Stimulated activated CD8-positive, alpha-beta memory T cell treated with anti-CD3 and anti-CD28 coated beads, Interleukin-15, amount 100 ng/mL, for 4 hours (primary cell): ENCODE measurements at regions not wholly inside any gene's neighbourhood (a gene's known extent, or its start where the extent isn't known, plus 50 kb on each side); places are given as distances from the start of the nearest gene placed in this dataset.

Experiments
- DNase-seq, 2 donors: peaks; one replicate each; pipeline ENCODE4 v3.0.0-alpha.2; 2020; ENCODE audit warnings: low read depth in 2 of 2

DNA sequence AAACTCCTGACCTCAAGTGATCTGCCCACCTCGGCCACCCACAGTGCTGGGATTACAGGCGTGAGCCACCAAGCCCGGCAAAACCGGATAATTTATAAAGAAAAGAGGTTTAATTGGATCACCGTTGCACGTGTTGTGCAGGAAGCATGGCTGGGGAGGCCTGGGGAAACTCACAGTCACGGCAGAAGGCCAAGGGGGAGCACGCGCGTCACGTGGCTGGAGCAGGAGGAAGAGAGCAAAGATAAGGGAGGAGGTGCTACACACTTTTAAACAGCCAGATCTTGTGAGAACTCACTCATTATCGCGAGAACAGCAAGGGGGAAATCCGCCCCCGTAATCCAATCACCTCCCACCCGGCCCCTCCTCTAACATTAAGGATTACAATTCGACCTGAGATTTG lies 177.9 kb upstream of the TENM3 start:
- no peak for DNase-seq

DNA sequence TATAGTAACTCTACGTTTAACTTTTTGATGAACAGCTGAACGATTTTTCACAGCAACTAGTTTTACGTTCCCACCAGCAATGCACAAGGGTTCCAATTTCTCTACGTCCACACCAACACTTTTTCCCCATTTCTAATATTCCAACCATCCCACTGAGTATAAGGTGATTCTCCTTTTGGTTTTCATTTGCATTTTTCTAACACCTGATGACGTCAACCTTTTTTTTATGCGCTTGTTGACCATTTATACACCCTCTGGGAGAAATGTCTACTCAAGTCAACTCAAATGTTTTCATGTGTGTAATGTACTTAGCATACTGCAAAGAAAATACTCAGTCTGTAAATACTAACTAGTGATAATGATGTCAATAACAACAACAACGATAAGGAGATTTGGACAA lies 177.2 kb upstream of the TENM3 start:
- DNase-seq, result no peak

DNA sequence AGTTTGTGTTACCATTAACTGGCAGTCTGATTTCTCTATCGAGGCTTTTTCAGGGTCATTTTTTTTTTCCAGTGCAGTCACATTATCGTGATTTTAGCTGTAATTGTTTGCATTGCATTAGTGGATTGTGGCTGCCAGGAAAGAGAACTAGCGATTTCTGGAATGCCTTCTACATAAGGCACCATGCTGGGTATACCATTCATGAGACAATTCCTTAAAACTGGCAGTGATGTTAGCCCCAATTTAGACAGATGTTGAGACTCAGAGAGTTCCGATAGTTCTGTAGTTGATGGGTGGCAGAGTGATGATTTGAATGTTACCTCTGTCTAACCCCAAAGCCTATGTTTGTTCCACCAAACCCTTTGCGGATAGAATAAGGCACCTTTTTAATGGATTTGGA lies 175.4 kb upstream of the TENM3 start:
- no peak for DNase-seq

DNA sequence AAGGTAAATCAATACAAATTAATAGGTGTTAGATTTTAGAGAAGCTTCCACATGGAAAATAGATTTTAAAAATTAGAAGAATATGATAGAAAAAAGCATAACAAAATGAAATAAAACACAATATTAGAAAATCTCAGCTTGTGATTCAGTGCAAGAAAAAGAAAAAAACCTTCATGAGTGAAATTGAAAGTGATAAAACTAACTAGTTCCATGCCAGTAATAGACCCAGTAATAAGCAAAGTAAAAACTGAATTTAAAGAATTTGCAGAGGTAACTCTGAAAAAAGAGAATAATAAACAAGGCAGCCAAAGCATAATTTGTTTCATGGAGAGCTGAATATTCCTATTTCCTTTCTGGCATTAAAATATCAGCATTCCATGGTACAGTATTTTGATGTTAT lies 174.3 kb upstream of the TENM3 start:
- DNase-seq, result no peak

DNA sequence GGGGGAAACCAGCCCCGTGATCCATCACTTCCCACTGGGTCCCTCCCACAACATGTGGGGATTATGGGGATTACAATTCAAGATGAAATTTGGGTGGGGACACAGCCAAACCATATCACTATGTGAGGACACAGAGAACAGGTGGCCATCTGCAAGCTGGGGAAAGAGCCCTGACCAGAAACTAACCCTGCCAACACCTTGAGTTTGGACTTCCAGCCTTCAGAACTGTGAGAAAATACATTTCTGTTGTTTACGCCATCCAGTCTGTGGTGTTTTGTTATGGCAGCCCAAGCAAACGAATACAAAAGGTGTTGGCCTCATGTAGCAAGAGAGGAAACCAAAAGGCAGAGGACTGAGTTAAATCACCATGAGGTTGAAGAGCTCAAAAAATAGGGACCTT lies 169.9 kb upstream of the TENM3 start:
- DNase-seq, result no peak

DNA sequence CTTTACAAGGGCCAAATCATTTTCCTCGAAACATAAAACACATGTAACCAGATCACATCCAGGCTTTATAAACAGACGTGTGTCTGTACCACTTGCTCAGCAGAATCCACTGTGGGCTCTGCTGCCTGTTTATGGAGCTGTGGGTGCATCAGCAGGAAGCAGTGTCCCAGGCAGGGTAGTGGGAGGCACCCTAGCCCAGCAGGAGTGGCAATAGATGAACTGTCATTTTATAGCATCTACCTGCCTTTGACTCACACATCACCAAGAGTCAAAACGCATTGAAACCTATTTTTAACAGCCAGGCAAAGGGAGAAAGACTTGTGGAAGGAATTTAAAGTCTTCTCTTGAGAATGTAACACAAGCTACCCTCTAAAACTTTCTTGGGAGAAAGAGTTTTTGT lies 169.1 kb upstream of the TENM3 start:
- no peak for DNase-seq

DNA sequence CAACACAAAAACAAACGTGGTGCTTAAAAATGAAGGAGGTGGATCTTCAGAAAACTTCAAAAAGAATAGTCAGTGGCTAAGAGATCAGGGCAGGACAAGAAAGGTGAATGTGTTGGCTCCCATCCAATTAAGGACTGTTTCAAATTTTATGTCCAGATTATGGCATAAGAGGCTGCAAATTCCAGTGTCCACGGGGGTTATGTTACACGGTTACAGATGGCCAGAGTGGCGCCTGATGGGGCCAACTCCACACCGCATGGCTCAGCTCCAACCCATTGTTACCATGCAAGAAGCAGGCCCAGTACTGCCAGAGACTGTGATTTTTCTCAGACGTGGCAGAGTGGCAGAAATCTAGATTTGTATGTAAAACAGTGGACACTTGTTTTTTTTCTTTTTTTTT lies 168.4 kb upstream of the TENM3 start:
- DNase-seq, result no peak

DNA sequence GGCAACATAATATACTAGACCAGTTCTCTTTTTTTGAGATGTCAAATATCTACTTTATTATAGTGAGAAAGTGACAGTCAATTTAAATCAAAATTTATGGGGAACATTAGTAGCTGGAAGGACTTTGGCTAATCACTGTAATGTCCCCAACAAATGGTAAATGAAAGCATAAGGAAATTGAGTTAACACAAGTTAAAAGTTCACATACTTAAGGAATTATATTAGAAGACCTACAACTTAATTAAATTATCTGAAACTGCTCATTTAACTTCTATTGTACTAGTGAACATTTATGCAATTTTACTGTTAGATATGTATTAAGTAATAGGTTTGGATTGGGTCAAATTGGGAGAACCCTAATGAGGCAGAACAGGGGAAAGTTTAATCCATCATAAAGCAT lies 160.3 kb upstream of the TENM3 start:
- DNase-seq, result no peak

DNA sequence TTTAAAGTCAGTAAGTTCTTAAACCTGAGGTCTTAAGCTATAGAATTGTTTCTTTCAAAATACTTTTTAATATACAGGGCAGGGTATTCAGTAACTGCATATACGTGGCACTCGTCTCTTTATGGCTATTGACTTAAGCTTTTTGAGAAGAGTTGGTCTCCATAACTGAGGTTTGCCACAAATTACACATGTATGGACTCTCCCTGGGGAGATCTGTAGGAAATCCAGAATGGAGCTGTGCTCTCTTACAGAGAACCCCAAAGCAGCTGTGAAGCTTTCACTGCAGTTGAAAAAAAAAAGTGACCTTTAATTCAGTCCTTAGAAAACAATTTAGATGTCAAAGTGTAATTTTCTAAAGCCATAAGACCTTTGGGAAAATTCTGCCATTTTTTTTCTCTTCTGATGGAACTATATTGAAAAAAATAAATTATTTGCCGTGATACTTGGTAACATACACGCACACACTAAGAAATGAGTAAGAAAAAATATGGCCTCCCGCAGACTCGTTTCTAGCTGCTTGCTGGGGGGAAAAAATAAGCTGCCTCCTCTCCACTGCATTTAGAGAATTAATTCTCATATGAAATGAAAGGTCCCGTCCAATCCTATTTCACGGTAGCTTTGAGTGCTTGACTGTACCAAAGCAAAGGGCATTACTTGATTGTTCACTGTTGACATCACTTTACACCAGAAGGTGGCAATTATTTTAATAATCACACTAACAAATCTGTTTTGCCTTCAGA lies 159.4 kb upstream of the TENM3 start:
- DNase-seq, result no peak

DNA sequence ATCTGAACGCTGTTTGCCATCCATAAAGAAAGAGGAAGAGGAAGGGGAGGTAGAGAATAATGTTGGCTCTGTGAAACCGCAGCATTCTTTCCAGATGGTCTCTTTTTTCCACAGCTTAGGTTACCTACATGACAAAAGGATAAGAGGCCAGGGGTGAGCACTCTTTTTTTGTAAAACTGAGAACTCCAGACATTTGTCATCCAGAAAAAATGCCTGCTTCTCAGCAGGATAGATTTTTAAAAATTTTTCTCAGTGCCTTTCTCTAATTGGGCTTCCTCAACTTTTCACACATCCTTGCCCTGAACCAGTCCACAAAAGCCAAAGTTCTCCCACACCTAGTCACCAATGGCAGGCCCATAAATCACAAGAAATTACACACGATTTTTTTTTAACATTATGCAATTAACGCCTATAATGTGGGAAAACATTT lies 158.1 kb upstream of the TENM3 start:
- no peak for DNase-seq

DNA sequence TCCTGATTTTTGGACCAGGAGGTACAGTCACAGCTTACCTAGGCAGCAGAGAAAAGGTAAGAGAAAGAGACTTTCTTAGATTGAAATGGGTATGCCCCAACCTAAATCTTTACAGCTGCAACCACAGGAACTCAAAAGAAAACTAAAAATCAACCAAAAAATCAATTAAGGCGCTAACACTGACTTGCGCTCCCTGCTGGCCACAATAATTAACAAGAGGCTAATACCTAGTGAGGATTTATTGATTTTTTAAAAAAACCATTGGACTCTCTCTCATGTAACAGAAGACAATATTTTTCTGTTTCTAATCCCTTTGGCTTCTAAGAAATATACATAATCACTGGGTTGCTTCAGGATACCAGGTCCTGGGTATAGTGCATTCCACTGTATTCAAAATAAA lies 153.9 kb upstream of the TENM3 start:
- DNase-seq, result no peak

DNA sequence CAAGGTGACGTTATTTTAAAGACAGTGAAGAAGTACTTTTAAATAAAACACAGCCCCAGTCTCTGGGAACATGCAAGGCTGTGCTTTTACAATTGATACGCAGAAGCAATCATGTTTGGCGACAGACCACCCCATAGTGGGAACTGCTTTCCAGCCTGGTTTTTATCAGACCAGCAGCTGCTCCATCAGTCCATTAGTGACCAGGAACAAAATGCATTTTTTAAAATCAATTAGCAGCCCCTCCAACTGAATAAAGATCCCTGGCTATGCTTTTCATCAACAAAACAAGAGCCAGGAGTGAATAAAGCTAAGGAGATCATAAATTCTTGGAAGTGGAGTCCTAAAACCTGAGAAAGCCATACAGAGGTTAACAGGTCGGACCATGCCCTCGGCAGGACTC lies 153.0 kb upstream of the TENM3 start:
- no peak for DNase-seq

DNA sequence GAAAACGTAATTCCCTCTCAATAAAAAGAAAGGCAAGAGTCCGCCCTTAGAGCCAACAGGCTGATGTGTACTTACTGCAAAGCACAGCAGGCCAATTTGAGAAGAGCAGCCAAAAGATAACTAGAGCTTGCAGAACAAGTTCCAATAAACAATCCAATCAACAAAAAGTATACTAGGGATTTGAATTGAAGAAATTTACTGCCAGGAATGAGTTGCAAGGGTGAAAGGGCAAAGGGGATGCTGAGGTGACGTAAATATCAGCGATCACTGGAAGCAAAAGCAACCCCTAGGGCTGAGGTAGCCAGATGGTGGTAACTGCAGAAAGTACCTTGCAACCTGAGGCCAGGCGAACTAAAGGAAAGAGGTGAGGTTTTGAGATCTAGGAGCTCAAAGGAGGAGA lies 152.1 kb upstream of the TENM3 start:
- DNase-seq, result no peak

DNA sequence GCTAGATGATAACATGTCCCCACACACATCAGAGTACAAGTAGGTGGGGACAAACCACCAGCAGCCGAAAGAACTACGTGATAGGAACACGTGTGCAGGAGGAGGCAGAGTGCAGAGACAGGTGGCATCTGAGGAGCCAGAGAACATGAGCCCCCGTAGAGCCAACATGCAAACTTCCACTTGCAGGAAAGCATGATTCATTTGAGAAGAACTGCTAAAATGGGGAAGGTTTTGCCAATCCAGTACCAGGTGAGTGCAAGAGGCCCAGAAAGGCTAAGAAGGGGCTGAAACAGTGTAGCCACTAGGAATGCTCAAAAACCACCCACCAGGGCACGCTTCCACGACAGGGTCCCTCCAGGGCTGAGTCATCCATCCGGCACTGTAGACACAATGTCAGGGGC lies 149.8 kb upstream of the TENM3 start:
- no peak for DNase-seq

DNA sequence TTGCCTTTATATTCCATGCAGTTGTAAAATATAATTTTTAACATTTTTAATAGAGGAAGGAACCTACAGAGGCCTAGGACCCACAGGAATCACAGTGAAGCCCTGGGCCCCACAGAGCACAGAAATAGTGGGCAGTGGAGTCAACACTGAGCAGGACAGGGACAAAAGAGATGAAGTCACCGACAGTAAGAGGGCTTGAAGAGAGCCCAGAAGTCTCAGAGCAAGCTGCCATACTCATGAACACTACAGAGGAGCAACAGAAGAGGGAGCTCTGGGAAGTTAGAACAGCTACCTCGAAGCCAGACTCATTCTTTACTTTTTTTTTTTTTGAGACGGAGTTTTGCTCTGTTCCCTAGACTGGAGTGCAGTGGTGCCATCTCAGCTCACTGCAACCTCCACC lies 149.3 kb upstream of the TENM3 start:
- no peak for DNase-seq

DNA sequence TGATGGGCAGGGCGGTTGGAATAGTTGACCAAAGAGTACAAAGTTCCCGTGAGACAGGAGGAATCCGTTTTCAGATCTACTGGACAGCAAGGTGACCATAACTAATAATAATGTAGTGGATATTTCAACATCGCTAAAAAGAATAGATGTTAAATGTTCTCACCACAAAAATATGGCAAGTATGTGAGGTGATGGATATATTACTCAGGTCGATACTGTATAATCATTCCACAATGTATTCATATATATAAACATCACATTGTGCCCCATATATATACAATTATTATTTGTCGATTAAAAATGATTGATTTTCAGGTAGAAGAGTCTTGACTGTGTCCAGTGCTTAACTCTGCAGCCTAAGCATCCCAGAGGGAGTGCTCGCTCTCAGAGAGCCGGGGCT lies 141.6 kb upstream of the TENM3 start:
- no peak for DNase-seq

DNA sequence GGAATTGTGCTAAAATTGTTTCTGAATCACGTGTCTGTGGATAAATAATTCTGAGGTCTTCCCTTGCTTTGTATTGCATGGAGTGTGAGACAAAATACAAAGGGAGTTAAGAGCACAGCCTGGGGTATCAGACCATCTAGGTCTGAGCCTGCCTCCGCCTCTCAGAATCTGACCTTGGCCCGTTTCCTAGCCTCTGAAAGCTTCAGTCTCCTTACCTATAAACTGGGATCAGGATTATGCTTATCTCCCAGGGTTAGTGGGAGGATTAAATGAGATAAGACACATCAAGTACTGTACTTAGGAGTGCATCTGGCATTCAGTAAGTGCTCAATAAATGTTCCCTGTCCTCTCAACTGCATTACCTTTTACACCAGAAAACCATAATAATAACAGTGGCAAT lies 140.6 kb upstream of the TENM3 start:
- no peak for DNase-seq

DNA sequence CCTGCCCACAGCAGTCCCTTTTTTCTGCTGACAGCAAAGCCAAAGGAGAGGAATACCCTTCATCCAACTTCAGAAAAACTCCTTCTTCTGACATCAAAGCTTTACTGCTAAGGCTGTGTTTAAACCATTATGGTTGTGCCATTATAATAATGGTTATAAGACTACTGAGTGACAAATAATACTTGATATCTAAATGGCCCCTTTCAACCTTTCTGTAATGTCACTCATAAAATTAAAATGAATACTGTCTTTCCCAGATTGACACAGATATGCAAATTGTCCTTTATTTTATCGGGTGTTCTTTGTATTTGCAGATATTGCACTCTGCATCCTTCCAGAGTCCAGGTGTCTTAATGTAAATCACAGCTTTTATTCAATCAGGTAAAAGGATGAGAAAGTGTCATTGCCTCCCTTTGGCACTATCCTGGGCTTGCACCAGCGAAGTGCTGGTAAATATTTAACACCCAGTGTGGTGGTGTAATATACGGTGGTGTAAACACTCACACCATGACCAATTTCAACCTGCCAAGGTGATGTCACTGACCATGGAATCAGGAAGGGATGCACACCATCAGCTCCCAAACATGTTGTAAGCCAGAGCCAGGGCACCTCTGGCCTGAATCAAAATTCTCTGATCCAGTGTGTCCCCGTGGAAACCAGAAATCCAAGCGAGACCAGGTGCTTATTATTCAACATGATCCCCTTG lies 139.4 kb upstream of the TENM3 start:
- no peak for DNase-seq

DNA sequence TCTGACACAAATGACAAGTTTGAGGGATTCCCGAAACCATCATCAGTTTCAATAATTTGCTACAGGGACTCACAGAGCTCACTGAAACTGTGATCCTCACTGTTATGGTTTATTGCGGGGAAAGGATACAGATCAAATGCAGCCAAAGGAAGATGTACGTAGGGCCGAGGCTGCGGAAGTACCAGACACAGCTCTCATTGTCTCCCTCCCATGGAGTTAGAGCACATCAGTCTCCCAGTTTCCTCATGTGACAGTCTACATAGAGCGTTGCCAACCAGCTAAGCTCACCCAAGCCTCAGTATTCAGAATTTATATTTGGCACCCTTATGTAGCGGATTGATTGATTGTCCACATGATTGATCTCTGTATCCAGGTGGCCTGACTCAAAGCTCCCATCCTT lies 137.8 kb upstream of the TENM3 start:
- DNase-seq, result no peak

DNA sequence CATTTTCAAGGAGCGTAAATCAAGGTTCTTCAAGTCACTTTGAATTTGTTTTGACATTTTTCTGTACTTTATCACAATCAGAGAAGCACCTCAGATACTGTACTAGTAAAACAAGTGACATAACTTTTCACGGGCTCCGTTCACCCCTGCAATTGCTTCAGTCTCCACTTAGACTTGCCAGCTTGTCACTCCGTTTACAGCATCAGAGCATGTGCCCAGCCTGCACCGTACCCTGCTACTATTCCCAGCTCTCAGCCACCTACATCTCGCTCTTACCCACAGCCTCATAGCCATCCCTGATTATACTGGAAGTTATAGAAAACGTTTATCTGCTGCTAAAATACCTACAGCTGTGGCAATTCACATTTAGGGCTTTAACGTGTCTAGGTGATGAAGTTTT lies 135.3 kb upstream of the TENM3 start:
- no peak for DNase-seq

DNA sequence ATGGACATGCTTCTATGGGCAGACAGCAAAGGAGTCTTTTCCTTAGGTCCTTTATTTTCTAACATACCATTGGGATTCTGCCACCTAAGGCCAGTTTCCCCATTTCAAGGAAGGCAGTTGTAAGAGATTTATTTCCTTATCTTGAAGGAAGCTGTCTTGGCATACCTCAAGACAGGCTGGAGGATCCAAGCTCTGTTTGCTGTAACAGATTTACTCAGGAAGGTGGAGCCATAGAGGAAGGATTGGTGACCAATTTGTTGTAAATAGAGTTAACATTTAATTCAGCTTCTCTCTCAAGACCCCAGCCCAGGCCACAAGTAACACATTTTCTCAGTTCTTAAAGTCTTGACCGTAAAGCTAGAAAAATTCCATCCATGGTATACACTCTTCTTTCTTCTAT lies 131.6 kb upstream of the TENM3 start:
- no peak for DNase-seq

DNA sequence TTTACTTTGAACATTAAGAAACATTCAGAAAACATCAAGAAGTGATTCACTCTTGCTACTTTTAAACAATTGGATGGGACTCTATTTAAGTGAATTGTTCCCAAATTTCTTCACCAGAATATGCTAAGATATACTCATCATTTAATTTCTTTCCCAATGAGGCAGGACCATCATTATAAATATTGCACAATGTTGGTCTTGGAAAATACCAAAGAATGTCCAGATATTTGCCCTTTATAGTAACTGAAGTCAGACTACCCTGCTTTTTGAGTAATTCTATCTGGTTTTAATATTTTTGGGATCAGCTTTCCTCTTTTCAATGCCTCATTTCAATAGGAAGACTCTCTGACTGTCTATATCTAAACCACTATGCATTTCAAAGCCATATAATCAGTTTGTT lies 129.4 kb upstream of the TENM3 start:
- DNase-seq, result no peak

DNA sequence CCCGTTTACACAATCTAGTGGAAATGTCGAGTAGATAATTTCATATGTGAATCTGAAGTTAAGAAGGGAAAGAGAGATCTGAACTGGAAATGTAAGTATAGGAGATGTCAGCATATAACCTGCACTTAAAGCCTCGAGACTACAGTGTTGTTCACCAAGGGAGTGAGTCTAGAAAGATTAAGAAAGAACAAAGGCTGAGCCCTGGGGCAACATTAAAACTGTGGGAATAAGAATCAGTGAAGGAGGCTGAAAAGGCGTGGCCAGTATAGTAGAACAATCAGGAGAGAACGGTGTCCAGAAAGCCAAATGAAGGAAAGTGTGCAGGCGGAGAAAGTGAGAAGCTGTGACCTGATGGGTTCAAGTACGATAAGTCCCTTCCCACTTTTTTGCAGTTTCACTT lies 118.8 kb upstream of the TENM3 start:
- DNase-seq, result no peak

DNA sequence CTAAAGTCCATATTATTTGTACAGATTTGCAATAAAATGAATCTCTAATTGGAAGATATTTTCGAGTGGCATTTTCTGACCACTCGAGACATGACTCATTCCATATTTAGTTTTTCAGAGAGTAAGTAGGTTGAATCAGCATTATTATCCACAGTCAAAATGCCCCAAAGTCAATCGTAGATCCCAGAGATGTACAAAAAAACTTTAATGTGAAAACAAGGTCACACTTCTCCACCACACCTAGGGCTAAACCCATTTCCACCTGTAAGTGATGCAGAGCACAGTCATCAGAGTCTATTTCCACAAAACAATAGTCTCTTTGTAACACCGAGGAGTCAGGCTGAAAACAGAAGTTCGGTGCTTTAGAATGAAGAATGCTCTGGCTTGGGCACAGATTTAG lies 117.1 kb upstream of the TENM3 start:
- no peak for DNase-seq
